ENCODE measurements at regions not wholly inside any gene's neighbourhood (a gene's known extent, or its start where the extent isn't known, plus 50 kb on each side); places are given as distances from the start of the nearest gene placed in this dataset.

GRCh38 chr2:128380061-128380889 lies 61.6 kb upstream of the HS6ST1 start:
- no peak for DNase-seq

- DNase-seq: no peak
These were observed 62.6 kb upstream of the HS6ST1 start for GRCh38 chr2:128380961-128381938.

- DNase-seq: no peak
These were observed 65.8 kb upstream of the HS6ST1 start for GRCh38 chr2:128384446-128384845.

GRCh38 chr2:128384956-128385355 lies 66.3 kb upstream of the HS6ST1 start:
- DNase-seq: no peak

GRCh38 chr2:128385365-128385764 lies 66.7 kb upstream of the HS6ST1 start:
- DNase-seq: no peak

GRCh38 chr2:128386066-128386465 lies 67.4 kb upstream of the HS6ST1 start:
- DNase-seq: no peak

- DNase-seq: no peak
These were observed 69.9 kb upstream of the HS6ST1 start for GRCh38 chr2:128388499-128388941.

- DNase-seq: no peak
These were observed 70.9 kb upstream of the HS6ST1 start for GRCh38 chr2:128389388-128390086.

- no peak for DNase-seq
These were observed 71.8 kb upstream of the HS6ST1 start for GRCh38 chr2:128390256-128390990.

- DNase-seq: no peak
These were observed 72.4 kb upstream of the HS6ST1 start for GRCh38 chr2:128390991-128391630.

- DNase-seq: no peak
These were observed 73.0 kb upstream of the HS6ST1 start for GRCh38 chr2:128391679-128392078.

- DNase-seq: no peak
These were observed 73.5 kb upstream of the HS6ST1 start for GRCh38 chr2:128392207-128392606.

GRCh38 chr2:128394007-128394730 lies 75.5 kb upstream of the HS6ST1 start:
- DNase-seq: no peak

- DNase-seq: no peak
These were observed 76.5 kb upstream of the HS6ST1 start for GRCh38 chr2:128395196-128395595.

- peak; percentile 1 for DNase-seq
These were observed 77.2 kb upstream of the HS6ST1 start for GRCh38 chr2:128395640-128396499.

- no peak for DNase-seq
These were observed 77.8 kb upstream of the HS6ST1 start for GRCh38 chr2:128396500-128396891.

GRCh38 chr2:128396946-128397345 lies 78.3 kb upstream of the HS6ST1 start:
- DNase-seq: no peak

- no peak for DNase-seq
These were observed 80.6 kb upstream of the HS6ST1 start for GRCh38 chr2:128399256-128399655.

- DNase-seq: no peak
These were observed 81.1 kb upstream of the HS6ST1 start for GRCh38 chr2:128399690-128400291.

GRCh38 chr2:128401680-128402079 lies 83.0 kb upstream of the HS6ST1 start:
- DNase-seq: no peak

Data from HCEC 1CT (cell line).